Calu3 (cell line): ENCODE measurements at regions not wholly inside any gene's neighbourhood (a gene's known extent, or its start where the extent isn't known, plus 50 kb on each side); places are given as distances from the start of the nearest gene placed in this dataset.

Source experiments
- BruUV-seq: library from RNA; stranded (reverse); fragments of 400-500 nt; replicated peaks from 2 replicates; lab custom pipeline; 2021; lab: Mats Ljungman, UMichigan
- CTCF ChIA-PET: fragments of 300-600 bp; sonication (Branson Sonifier 250); formaldehyde crosslinking; loops from one replicate; lab custom pipeline; 2022; ENCODE audit warnings: antibody characterized with exemption; lab: Charles Lee
- DNase-seq: peaks from one replicate; pipeline ENCODE4 v3.0.0; 2022
- H3K27ac Mint-ChIP-seq: one replicate; pipeline ENCODE4 v1.8.0; 2022; ENCODE audit warnings: mixed read lengths; ENCODE audit not compliant: unreplicated experiment
- H3K27me3 Mint-ChIP-seq: one replicate; pipeline ENCODE4 v1.8.0; 2022; ENCODE audit warnings: mixed read lengths; ENCODE audit not compliant: unreplicated experiment
- H3K36me3 Mint-ChIP-seq: one replicate; pipeline ENCODE4 v1.8.0; 2022; ENCODE audit warnings: mild to moderate bottlenecking, moderate library complexity, mixed read lengths; ENCODE audit not compliant: insufficient read depth, unreplicated experiment
- H3K4me1 Mint-ChIP-seq: one replicate; pipeline ENCODE4 v1.8.0; 2022; ENCODE audit warnings: mild to moderate bottlenecking, low read depth, mixed read lengths; ENCODE audit not compliant: unreplicated experiment
- H3K4me3 Mint-ChIP-seq: one replicate; pipeline ENCODE4 v1.8.0; 2022; ENCODE audit warnings: mild to moderate bottlenecking, low read depth, moderate library complexity, mixed read lengths; ENCODE audit not compliant: unreplicated experiment
- H3K9me3 Mint-ChIP-seq: one replicate; pipeline ENCODE4 v1.8.0; 2022; ENCODE audit warnings: low read depth, mixed read lengths; ENCODE audit not compliant: unreplicated experiment
- intact Hi-C: fragments of 100-400 bp; cut with micrococcal nuclease; formaldehyde crosslinking; loops from one replicate; pipeline ENCODE4 v1.10.0; 2022; ENCODE audit not compliant: unreplicated experiment
- TF ChIP-seq, protein P1 (sequence below): fragments of 200-600 bp; IDR thresholded peaks from one replicate; pipeline ENCODE4 v1.8.0; 2022; ENCODE audit warnings: antibody characterized with exemption; ENCODE audit not compliant: unreplicated experiment

DNA sequence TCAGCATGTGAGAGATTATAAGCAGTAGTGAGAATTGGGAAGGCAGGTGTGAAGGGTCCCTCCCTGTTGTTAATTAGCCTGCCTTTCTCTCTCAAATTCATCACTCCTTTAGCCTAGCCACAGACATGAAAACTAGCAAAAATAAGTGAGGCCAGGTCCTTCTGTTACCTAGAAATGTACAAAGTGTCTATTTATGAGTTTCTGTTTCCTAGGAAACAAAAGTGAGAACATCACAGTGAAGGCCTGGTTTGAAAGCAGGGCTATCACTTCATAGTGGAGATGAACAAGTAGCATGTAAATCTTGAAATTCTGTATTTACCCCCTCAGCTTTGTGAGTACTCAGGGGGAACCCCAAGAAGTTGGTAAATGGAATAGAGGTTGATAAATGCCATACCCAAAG lies 78.2 kb upstream of the UMPS start:
- BruUV-seq, result no TSS peak
- CTCF ChIA-PET, result interaction anchor here (0.6 to 0.7 kb wide), 2 partner anchors 11 to 193 kb away, joined by 3 to 4 read pairs; no protein-coding TSS in a partner anchor
- Mint-ChIP-seq H3K9me3 (no peaks in the 10 kb centered on the region), H3K27ac (no peak overlapping the region), H3K4me3 (no peak overlapping the region), H3K36me3 (no peaks in the 10 kb centered on the region), H3K27me3 (no peaks in the 10 kb centered on the region), H3K4me1 (no peaks in the 10 kb centered on the region)
- TF ChIP-seq, protein P1, sequence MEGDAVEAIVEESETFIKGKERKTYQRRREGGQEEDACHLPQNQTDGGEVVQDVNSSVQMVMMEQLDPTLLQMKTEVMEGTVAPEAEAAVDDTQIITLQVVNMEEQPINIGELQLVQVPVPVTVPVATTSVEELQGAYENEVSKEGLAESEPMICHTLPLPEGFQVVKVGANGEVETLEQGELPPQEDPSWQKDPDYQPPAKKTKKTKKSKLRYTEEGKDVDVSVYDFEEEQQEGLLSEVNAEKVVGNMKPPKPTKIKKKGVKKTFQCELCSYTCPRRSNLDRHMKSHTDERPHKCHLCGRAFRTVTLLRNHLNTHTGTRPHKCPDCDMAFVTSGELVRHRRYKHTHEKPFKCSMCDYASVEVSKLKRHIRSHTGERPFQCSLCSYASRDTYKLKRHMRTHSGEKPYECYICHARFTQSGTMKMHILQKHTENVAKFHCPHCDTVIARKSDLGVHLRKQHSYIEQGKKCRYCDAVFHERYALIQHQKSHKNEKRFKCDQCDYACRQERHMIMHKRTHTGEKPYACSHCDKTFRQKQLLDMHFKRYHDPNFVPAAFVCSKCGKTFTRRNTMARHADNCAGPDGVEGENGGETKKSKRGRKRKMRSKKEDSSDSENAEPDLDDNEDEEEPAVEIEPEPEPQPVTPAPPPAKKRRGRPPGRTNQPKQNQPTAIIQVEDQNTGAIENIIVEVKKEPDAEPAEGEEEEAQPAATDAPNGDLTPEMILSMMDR, result no peak
- intact Hi-C loops, result no loop called here
- no peak for DNase-seq

DNA sequence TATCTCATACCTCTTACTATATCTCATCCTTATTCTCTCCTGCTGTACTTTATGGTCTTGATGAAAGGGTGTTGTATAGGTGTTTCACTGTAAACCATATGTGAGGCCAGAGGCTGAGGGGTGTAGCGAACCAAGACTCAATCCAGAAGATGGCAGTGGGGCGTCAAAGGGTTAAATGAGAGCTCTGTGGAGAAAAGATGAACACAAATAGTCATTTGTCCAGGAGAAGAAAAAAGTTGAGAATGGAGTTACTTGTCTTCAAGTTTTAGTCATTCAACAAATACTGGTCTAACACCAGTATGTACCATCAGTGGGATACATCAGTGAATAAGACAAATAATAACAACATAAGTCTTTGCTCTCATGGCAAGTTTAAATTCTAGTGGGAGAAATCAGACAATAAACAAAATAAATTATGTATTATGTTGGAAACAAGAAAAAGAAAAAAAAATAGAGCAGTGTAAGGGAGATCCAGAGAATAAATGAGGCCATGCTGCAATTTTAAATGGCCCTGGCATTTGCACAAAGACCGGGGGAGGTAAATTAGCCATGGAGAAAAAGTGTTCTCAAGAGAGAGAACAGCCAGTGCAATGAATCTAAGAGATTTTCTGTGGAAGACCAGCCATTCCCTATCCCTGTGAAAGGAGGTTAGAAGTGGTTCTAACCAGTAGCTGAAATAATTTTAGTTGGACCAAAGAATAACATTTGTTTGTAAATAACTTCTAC lies 77.0 kb upstream of the UMPS start:
- H3K4me1 Mint-ChIP-seq, result no peaks in the 10 kb centered on the region
- H3K4me3 Mint-ChIP-seq, result no peak overlapping the region
- no peaks in the 10 kb centered on the region for H3K36me3 Mint-ChIP-seq
- TF ChIP-seq, protein P1, result no peak
- no TSS peak for BruUV-seq
- DNase-seq, result no peak
- CTCF ChIA-PET, result no interaction called here
- no peak overlapping the region for H3K27ac Mint-ChIP-seq
- H3K27me3 Mint-ChIP-seq, result no peaks in the 10 kb centered on the region
- H3K9me3 Mint-ChIP-seq, result no peaks in the 10 kb centered on the region
- intact Hi-C loops, result no loop called here

DNA sequence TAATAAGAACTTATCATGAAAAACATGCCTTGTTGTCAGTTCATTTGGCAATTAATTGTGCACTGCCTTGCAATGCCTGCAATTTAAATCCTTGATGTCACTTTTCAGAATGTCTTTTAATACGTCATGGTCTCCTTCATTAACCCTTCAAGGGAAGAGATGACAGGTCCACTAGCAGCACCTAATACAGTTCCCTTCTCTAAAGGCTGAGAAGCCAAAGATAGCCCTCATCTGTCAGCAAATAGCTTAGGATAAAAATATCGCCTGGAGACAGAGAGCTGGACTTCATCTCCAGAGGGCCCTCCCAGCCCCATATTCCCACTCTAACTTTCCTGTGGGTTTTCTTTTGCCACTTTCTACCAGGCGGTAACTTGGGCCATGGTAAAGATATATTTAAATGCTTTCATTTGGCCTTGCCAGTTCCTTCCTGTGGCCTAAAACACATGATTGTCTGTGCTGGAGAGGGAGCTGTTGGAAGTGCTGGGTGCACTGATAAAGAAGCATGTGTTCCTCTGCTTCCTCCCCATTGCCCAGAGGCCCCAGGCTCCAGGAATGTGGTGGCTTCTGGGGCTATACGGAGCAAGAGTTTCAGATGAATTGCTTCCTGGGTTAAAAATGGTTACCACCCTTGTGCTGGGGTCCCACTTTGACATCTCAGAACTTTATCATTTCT lies 76.3 kb upstream of the UMPS start:
- no peaks in the 10 kb centered on the region for H3K4me1 Mint-ChIP-seq
- no peak overlapping the region for H3K27ac Mint-ChIP-seq
- CTCF ChIA-PET, result no interaction called here
- no peaks in the 10 kb centered on the region for H3K36me3 Mint-ChIP-seq
- TF ChIP-seq, protein P1, result no peak
- no peak overlapping the region for H3K4me3 Mint-ChIP-seq
- DNase-seq, result no peak
- H3K9me3 Mint-ChIP-seq, result no peaks in the 10 kb centered on the region
- intact Hi-C loops, result no loop called here
- no peaks in the 10 kb centered on the region for H3K27me3 Mint-ChIP-seq
- no TSS peak for BruUV-seq

DNA sequence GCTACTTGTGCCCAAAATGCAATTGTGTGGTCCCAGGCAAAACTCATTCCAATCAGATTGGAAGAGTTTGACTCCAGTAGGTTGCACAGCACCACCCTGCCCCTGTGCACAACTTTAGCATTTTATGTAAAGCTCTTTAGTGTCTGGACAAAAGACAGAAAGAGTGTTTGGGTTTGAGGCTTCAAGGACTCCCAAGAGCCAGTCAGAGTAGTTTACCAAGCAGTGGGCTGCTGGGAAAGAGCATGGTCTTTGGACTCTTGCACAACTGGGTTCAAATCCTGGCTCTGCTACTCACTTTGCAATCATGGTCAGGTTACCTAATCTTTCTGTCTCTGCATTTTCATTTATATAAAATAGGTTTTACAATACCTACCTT lies 75.8 kb upstream of the UMPS start:
- no peak for DNase-seq
- Mint-ChIP-seq H3K27me3 (no peaks in the 10 kb centered on the region), H3K36me3 (no peaks in the 10 kb centered on the region), H3K4me3 (no peak overlapping the region), H3K4me1 (no peaks in the 10 kb centered on the region), H3K9me3 (no peaks in the 10 kb centered on the region), H3K27ac (no peak overlapping the region)
- BruUV-seq, result no TSS peak
- intact Hi-C loops, result no loop called here
- CTCF ChIA-PET, result no interaction called here
- TF ChIP-seq, protein P1, result no peak
